Stimulated activated CD8-positive, alpha-beta memory T cell treated with anti-CD3 and anti-CD28 coated beads, Interleukin-2, amount 100 ng/mL, for 48 hours (primary cell): ENCODE measurements at regions not wholly inside any gene's neighbourhood (a gene's known extent, or its start where the extent isn't known, plus 50 kb on each side); places are given as distances from the start of the nearest gene placed in this dataset.
"Not testable (repeated sequence)": the region's sequence is repeated elsewhere in the genome, so short reads cannot be mapped to it uniquely, and the experiment has no call there.

ENCODE experiments used
- DNase-seq, 2 donors: peaks; one replicate each; pipeline ENCODE4 v3.0.0-alpha.2; 2020; ENCODE audit warnings: low read depth in 2 of 2

DNA sequence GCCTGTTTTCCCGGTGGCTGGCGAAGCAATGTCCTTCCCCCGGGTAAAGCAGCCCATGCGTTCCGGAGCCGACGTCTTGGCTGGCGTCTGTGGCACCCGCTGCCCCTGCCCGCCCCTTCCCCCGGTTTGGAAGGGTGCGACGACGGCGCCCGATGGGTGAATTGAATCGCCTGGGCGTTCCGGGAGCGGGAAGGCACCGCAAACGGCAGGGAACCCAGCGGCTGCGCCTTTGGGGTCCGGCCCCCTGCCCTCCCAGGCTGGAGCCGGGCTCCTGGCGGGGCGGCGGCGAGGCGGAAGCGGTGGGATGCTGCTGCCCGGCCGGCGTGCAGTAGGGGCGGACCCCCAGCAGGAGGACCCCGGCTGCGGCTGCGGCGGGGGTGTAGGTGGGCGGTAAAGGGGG lies 123.6 kb upstream of the RHOU start:
- DNase-seq = not testable (repeated sequence)

DNA sequence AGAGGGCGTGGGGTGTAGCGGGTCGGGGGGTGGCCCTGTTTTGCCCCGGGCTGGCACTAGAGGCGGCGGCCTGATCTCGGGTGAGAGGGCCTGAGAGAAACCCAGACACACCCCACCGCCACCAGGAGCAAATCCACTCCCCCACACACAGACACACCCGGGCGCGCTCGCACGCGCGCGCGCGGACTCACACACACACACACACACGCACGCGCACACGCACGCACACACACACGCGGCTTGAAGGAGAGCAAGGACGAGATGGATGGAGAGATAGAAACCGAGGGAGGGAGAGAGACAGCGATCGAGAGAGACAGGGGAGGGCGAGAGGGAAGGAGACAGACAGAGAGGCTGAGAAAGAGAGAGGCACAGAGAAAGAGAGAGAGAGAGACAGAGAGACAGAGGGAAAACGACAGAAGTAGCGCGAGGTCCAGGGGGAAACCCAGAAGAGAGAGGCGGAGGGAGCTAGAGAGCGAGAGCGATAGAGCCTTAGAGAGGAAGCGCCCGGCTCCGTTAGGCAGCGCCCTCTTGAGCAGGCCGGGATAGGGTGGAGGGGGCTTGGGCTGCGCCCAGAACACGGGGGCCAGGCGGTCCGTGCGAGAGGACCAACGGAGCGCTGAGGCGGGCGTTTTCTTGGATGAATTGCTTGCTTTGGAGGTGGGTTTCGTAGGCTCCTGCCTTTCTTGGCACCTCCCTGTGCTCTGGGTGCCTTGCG lies 113.1 kb upstream of the RHOU start:
- not testable (repeated sequence) for DNase-seq

DNA sequence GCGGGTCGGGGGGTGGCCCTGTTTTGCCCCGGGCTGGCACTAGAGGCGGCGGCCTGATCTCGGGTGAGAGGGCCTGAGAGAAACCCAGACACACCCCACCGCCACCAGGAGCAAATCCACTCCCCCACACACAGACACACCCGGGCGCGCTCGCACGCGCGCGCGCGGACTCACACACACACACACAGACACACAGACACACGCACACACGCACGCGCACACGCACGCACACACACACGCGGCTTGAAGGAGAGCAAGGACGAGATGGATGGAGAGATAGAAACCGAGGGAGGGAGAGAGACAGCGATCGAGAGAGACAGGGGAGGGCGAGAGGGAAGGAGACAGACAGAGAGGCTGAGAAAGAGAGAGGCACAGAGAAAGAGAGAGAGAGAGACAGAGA lies 108.8 kb upstream of the RHOU start:
- not testable (repeated sequence) for DNase-seq

DNA sequence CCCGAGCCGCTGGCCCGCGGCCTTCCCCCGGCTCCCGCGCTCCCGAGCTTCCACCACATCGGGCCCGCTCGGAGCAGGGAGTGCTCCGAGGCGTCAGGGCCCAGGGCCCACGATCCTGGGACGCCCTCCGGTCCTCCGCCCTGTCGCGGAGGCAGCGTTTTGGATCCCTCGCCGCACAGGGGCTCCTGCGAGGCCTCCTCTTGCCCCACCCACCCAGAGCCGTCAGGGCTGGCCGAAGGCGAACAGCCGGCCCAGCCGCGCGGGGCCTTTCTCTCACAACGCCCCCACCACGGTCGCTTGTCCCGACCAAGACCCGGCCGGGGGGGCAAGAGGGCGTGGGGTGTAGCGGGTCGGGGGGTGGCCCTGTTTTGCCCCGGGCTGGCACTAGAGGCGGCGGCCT lies 102.4 kb upstream of the RHOU start:
- DNase-seq = not testable (repeated sequence)

DNA sequence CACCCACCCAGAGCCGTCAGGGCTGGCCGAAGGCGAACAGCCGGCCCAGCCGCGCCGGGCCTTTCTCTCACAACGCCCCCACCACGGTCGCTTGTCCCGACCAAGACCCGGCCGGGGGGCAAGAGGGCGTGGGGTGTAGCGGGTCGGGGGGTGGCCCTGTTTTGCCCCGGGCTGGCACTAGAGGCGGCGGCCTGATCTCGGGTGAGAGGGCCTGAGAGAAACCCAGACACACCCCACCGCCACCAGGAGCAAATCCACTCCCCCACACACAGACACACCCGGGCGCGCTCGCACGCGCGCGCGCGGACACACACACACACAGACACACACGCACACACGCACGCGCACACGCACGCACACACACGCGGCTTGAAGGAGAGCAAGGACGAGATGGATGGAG lies 100.0 kb upstream of the RHOU start:
- peak in 1 of 2 donors; percentile 20 for DNase-seq

DNA sequence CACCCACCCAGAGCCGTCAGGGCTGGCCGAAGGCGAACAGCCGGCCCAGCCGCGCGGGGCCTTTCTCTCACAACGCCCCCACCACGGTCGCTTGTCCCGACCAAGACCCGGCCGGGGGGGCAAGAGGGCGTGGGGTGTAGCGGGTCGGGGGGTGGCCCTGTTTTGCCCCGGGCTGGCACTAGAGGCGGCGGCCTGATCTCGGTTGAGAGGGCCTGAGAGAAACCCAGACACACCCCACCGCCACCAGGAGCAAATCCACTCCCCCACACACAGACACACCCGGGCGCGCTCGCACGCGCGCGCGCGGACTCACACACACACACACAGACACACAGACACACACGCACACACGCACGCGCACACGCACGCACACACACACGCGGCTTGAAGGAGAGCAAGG lies 97.8 kb upstream of the RHOU start:
- DNase-seq = not testable (repeated sequence)

DNA sequence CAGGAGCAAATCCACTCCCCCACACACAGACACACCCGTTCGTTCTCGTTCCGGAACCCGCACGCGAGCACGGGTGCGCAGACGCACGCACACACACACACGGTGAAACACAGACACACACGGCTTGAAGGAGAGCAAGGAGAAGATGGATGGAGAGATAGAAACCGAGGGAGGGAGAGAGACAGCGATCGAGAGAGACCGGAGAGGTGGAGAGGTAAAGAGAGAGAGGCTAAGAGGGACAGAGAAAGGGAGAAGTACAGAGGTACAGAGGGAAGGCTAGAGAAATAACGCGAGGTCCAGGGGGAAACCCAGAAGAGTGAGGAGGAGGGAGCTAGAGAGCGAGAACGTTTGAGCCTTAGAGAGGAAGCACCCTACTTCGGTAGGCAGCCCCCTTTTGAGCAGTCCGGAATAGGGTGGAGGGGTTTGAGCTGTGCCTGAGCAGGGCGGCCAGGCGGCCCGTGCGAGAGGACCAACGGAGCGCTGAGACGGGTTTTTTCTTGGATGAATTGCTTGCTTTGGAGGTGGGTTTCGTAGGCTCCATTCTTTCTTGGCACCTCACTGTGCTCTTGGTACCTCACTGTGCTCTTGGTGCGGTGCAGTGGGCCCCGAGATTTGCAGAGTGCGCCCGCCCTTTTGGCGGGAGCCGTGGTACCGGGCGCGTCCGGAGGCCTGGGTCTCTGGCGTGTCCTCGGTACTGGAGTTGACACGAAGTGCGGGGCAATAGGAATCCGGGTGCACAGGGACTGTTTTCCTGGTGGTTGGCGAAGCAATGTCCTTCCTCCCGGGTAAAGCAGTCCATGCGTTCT lies 88.4 kb upstream of the RHOU start:
- DNase-seq = no peak

DNA sequence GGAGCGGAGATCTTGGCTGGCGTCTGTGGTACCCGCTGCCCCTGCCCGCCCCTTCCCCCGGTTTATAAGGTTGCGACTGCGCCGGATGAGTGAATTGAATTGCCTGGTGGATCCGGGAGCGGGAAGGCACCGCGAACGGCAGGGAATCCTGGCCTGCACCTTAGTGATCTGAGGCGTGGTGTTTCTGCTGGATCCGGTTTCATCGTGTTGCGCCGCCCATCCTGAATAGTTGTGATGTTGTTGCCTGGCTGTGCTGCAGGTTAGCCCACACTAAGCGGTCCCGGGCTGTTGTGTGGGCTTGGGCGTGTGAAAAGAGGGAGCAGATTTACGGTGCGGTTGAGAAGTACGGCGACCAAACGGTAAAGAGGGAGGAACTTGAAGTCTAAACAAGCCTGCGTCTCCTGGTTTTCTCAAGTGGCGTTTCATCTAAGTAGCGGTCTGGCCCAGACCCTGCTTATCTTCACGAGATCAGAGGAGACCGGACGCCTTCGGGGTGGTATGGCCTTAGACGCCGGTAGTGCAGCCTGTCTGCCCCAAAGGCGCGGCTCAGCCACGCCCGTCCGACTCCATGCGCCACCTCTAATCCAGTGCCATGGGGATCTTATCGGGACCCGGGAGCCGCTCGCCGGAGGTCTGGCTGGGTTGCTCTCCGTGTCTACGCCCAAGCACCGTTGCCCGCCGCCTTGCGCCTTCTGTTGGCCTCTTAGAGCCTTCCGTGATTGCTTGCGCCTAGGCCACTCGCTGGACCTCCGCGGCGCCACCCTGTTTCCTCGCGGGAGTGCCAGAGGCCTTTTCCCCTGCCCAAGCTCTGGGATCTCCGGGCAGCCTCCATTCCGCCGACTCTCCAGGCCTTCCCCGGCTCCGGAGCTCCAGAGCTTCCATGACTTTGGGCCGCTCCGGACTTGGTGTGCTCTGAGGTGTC lies 87.5 kb upstream of the RHOU start:
- DNase-seq = no peak

DNA sequence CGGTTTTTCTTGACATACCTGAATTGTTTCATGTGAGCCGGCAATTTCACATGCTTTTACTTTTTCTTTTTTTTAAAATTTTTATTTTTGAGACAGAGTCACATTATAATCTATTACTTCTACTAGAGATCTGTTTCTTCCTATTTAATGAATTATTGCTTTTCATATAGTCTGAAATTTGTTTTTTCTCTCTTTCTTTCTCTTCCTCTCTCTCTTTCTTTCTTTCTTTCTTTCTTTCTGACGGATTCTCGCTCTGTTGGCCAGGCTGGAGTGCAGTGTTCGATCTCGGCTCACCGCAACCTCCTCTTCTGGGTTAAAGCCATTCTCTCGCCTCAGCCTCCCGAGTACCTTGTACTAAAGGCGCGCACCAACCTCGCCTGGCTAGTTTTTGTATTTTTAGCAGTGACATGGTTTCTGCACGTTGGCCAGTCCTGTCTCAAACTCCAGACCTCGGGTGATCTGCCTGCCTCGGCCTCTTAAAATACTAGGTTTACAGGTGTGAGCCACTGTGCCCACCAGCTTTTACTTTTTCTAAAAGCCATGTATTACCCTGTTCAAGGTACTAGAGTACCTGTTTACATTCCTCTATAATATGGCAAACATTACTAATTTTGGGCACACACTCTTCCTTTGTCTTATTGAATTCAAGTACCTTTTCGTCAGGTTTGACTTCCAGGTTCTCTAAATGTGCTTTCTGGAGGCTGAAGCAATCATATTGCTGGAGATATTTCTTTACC lies 86.5 kb upstream of the RHOU start:
- no peak for DNase-seq

DNA sequence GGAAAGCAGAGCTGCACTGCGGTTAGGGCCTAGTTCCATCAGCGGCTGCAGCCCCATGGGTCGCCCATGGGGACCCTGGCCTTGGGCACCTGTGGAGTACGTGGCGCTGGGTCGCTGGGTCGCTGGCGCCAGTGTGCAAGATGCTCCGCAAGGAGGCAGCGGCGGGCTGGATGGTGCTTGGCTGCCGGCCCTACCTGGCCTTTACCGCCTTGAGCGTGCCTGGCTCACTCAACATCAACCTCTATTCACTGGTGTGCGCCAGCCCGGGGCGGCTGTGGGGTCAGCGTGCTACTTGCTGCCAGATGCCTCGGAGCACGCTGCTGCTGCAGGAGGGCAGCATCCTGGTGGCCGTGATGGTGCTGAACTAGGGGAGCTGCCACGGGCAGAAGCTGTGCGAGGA lies 85.1 kb upstream of the RHOU start:
- no peak for DNase-seq

DNA sequence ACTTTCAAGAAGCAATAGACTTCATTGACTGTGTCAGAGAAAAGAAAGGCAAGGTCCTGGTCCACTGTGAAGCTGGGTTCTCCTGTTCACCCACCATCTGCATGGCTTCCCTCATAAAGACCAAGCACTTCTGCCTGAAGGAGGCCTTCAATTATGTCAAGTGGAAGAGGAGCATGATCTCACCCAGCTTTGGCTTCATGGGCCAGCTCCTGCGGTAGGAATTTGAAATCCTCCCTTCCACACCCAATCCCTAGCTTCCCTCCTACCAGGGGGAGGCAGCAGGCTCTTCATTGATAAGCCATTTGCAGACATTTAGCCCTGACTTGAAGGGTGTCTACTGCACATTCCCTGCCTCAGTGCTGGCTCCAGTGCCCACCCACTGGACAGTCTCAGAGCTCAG lies 84.3 kb upstream of the RHOU start:
- DNase-seq = no peak

DNA sequence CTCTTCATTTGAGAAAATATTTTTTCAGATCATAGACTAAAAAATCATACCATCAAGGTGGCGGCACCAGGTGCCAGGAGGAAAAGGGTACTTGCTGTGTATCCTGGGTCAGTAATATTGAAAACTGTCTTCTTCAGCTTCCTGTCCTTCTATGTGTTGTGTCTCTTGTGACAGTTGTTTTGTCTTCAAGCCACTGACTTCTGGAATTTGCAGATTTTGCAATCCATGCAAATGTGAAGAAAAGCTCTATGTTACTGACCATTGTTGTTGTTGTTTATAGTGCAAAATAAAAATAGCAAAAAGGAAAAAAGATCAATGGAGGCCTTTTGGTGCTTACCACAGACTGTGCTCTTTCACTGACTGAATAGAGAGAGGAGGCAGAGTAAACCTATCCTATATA lies 83.2 kb upstream of the RHOU start:
- DNase-seq = no peak

DNA sequence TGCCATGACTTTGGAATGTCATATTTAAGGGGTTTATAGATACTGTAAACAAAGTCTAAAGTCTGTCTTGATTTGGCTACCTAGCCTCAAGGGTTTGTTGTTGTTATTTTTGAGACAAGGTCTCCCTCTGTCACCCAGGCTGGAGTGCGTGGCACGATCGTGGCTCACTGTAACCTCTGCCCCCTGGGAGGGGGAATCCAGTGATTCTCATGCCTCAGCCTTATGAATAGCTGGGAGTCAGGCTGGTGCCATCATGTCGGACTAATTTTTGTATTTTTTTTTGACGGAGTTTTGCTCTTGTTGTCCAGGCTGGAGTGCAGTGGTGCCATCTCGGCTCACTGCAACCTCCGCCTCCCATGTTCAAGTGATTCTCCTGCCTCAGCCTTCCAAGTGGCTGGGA lies 82.2 kb upstream of the RHOU start:
- not testable (repeated sequence) for DNase-seq

DNA sequence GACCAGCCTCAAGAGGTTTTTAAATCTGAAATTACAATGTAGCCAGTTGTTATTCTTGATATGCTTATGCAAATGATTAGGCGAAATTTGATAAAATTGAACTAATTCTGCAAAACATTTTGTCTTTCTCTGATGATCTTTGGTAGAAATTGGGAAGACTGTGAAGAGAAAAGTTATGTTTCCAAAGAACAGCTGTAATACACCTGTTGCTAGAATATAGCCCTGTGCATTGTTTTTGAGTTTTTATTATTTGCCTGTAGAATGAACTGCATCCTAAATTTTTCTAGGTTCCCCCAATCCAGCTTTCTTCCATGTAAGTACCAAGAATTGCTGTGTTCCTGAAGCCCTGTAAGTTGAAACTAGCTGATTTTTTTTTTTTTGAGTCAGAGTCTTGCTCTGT lies 81.5 kb upstream of the RHOU start:
- DNase-seq = no peak

DNA sequence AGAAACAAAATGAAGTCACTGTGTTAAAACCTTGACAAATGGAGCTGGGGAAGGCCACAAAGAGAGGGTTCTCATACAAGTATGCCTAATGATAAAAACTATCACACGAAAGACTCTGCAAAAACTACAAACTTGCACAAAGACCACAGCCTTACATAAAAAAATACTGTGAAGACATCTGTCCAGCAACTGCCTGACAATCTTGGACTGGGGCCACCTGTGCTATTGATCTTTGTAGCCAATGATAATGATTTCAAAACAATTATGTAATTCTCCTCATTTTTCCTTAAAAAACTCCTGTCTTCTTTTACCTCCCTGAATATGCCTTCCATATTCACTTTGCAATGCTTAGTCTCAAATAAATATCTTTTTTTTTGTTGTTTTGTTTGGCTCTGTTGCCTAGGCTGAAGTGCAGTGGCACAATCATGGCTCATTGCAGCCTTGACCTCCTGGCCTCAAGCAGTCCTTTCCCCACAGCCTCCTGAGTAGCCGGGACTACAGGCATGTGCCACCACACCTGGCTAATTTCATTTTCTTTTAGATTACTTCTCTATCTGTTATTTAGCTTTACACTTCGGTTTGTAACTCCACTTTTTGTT lies 79.4 kb upstream of the RHOU start:
- DNase-seq = no peak

DNA sequence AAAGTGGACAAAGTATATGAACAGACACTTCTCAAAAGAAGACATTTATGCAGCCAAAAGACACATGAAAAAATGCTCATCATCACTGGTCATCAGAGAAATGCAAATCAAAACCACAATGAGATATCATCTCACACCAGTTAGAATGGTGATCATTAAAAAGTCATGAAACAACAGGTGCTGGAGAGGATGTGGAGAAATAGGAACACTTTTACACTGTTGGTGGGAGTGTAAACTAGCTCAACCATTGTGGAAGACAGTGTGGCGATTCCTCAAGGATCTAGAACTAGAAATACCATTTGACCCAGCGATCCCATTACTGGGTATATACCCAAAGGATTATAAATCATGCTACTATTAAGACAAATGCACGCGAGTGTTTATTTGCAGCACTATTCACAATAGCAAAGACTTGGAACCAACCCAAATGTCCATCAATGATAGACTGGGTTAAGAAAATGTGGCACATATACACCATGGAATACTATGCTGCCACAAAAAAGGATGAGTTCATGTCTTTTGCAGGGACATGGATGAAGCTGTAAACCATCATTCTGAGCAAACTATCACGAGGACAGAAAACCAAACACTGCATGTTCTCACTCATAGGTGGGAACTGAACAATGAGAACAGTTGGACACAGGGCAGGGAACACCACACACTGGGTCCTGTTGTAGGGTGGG lies 73.1 kb upstream of the RHOU start:
- DNase-seq = not testable (repeated sequence)

DNA sequence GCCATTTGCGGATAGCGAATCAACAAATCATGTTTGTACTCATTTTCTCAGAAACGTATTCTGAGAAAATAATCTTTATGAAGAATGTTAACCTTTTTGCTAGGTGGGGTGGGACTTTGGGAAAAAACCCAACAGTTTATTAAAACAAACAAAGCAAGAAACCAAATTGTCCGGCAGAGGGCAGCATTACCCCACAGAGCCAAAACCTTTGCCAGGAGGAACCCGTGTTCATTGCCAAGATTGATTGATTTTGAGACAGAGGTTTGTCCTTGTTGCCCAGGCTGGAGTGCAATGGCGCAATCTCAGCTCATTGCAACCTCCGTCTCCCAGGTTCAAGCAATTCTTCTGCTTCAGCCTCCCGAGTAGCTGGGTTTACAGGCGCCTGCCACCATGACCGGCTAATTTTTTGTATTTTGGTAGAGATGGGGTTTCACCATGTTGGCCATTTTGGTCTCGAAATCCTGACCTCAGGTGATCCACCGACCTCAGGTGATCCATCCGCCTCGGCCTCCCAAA lies 70.8 kb upstream of the RHOU start:
- peak; percentile 42 to 62 for DNase-seq

DNA sequence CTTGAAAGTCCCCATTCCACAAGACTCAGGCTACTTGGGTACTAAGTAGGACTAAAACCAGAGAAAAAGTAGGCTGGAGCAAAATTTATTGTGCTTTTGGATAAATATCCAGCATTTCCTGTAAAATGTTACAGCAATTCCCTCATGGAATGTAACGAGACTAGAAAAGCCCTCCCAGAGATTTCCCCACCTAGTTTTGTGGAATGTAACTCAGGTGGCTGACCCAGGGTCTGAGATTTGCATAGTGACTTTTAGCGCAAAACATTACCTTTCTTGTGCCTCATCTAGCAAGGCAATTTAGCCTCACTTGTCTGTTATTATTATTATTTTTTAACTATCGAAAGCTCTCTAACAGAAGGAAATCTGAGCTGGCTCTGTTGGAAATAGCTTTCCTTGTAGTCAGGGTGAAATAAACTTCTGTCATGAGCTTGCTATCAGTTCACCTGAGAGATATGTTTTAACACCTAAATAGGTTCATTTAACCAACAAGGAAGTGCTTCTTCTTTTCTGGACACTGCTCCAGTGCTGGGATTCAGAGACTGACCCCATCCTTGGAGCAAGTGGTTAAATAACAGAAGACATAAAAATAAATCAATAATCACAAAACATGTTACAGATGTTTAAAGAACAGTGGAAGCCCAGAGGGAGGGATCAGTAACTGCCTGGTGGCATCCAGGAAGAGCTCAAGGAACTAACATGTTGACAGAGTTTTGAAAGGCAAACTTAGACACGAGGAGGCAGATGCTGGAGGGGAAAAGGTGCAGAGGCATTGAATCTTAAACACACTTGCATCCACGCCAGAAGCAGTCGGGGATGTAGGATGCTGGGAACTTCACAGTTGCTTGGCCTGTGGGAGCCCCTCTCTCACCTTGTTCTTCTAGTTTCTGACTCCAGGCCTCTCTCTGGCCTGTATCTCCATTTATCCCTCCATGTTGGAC lies 68.3 kb upstream of the RHOU start:
- DNase-seq = no peak

DNA sequence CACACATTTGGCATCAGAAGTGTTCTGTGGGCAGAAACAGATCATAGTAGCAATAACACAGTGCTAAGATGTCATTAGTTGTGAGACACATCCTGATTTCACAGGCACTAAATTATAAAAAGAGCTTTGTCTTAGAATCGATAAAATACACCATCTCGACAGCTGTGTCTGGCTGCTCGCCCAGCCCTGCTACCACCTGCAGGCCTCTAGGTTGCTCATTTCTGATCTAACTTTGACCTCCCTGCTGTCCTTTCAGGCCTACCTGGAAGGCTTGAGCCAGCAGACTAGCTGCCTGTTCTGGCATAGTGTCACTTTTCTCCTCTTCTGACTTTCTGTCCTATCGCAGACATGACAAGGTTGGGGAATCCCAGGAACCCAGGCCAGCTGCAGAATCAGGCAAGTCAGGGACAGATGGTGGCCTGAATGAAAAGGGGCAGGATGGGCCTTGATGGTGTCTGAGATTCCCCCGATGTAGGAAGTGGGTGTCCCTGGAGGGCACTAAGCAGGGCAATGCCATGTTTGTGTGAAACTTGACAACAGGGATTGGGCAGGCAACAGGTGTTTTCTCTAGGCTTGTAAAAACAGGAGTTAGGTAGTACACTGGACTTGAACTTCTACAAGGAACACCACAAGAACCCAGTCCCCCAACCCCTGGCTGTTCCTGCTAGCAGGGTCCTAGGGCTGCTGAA lies 66.6 kb upstream of the RHOU start:
- DNase-seq = no peak
